GM19468 (cell line): ENCODE measurements at regions not wholly inside any gene's neighbourhood (a gene's known extent, or its start where the extent isn't known, plus 50 kb on each side); places are given as distances from the start of the nearest gene placed in this dataset.
"Not testable (repeated sequence)": the region's sequence is repeated elsewhere in the genome, so short reads cannot be mapped to it uniquely, and the experiment has no call there.

Source experiments
- ATAC-seq: cut with Tn5 transposase; IDR thresholded peaks from one replicate; pipeline ENCODE4 v1.9.1; 2021; ENCODE audit warnings: mild to moderate bottlenecking, moderate library complexity, moderate number of reproducible peaks; ENCODE audit not compliant: unreplicated experiment; ENCODE audit errors: extremely low read depth

- no peak for ATAC-seq
These were observed 536.8 kb upstream of the NRP1 start for GRCh38 chr10:33871061-33871956.

DNA sequence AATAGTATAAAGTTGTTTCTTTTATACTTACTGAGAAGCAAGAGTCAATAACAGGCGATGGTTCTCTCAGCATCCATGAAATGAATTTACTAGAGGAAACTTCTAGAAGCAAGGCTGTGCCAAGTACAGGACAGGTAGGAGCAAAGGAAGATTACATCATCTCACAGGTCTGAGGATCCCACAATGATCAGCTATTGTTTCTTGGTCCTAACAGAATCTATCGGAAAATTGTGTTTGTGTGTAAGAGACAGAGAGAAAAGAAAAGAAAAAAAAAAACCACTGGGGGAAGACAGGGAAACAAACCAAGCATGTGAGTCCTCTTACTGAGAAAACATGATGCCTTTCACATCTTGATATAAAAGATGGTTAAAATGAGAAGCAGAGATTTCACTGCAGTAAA is 535.0 kb upstream of the NRP1 start:
- ATAC-seq: no peak

DNA sequence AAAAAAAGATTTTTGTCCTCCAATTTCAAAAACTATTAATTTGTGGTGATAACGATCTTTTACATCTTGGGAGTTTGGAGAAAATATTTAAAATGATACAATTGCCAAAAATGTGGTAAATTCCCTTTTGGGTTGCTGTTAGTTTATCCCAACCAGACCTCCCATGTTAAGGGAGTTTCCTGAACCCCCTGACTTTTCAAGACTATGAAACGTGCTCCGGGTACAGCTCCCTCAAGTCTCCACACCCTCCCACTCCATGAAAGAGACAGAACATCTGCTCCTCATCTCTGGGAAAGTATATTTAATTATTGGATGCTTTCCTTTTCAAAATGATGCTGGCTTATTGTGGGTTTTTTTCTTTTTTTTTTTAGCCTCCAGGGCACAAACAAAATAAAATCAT is 534.6 kb upstream of the NRP1 start:
- no peak for ATAC-seq

DNA sequence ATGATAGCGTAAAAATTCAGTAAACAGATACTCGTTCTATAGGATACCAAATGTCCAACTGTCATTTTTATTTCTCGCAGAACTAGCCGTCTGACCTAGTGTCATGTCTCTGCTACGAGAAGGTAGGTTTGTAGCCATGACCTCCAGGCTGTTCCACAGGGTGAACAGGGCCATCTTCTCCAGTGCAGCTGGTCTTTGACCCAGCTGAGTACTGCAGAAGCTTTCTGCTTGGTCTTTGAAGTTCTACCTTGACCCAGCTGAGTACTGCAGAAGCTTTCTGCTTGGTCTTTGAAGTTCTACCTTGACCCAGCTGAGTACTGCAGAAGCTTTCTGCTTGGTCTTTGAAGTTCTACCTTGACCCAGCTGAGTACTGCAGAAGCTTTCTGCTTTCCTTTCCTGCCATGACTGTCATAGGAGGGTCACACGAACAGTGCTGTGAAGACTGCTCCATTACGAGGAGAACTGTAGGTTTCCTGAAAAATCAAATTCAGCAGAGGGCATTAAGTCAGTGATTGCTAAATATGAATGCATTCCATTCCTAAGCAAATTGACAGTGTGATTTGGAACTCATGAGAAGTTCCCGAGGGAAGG is 532.8 kb upstream of the NRP1 start:
- not testable (repeated sequence) for ATAC-seq

DNA sequence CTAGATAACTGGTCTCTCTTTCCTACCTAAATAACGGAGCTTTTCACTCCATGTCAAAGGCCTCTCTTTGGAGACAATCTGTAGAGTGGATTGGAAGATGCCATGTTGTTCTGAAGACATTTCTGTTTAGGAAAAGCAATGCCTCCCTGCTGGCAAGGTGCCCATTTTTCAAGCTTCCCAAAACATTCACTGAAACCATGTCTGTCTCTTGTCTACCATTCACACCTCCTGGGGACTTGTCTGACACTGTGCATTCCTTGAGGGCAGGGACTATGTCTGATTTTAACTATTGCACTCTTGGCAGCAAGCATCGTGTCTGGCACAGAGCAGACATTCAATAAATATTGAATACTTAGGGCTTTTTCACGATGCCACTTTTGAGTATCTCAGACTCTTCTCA is 528.9 kb upstream of the NRP1 start:
- ATAC-seq: no peak

GRCh38 chr10:33862536-33863105 is 528.2 kb upstream of the NRP1 start:
- ATAC-seq: no peak

DNA sequence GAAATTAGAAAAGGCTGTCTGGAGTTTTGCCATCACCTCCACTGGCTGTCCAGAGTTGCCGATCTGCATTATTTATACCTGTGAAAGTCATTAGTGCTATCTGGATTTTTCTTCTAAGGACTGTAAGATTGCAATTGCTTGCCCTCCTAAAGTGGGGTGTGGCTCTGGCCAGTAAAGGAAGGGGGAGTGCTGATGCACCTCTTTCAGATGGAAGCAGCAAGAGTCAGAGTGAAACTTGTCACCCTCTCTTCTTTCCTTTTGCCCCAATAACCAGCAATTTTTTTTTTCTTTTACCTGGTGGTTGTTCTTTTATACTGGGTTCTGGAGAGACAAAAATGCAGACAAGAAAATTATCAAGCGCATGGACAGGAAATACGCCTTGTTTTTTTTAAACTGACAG is 527.4 kb upstream of the NRP1 start:
- no peak for ATAC-seq

DNA sequence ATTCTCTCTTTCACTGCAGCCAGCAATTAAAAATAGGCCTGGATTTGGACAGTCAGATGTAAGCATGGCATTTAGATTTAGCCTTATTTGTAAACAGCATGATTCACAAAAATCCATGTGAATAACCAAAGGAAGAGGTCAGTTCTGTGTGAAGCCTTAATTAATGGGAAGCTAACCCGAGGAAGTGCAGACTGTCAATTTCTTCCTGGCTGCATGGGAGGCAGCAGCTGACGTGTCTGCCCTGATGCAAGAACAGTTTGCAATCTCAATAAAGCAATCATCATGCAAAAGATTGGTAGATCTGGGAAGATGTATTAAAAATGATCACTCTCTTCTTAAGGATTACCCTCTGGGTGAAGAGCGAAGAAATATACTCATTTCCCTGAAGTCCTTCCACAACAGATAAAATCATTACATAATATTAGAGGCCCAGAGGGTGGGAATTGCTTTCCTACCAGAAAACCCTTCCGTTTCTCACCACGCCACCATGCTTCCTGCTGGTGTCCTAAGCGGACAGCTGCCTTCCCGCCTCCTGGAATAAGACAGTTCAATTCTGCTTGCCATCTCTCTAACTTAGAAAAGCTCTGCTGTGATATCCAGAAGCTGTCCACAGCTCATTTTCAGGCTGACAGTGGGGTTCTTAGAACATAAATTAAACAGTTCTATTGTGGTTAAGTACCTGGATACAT is 526.7 kb upstream of the NRP1 start:
- ATAC-seq: no peak

- no peak for ATAC-seq
These were observed 526.1 kb upstream of the NRP1 start for GRCh38 chr10:33860552-33860951.

- no peak for ATAC-seq
These were observed 525.0 kb upstream of the NRP1 start for GRCh38 chr10:33859319-33860022.

DNA sequence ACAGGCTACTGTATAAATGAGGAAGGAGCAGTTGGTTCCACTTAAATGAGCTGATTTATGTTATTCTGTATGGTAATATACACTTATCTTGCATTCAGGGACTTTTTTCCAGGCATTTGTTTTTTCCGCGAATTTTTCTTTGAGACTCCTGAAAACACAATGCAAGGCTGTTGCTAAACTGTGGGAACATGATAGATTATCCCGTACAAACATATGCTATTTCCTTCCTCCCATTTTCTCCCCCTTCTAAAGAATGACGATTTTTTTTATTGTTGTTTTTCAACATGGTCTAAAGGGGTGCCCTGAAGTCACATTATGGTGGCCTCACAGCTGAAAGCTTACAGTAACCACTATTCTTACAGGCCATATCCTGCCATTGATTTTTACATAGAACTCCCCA is 523.9 kb upstream of the NRP1 start:
- ATAC-seq: no peak

DNA sequence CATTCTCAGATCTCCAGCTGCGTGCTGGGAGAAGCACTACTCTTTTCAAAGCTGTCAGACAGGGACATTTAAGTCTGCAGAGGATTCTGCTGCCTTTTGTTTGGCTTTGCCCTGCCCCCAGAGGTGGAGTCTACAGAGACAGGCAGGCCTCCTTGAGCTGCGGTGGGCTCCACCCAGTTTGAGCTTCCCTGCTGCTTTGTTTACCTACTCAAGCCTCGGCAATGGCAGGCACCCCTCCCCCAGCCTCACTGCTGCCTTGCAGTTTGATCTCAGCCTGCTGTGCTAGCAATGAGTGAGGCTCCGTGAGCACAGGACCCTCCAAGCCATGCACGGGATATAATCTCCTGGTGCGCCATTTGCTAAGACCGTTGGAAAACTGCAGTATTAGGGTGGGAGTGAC is 518.8 kb upstream of the NRP1 start:
- ATAC-seq: not testable (repeated sequence)

GRCh38 chr10:33843379-33843778 is 508.9 kb upstream of the NRP1 start:
- ATAC-seq: no peak

- ATAC-seq: no peak
These were observed 507.2 kb upstream of the NRP1 start for GRCh38 chr10:33841678-33842077.

DNA sequence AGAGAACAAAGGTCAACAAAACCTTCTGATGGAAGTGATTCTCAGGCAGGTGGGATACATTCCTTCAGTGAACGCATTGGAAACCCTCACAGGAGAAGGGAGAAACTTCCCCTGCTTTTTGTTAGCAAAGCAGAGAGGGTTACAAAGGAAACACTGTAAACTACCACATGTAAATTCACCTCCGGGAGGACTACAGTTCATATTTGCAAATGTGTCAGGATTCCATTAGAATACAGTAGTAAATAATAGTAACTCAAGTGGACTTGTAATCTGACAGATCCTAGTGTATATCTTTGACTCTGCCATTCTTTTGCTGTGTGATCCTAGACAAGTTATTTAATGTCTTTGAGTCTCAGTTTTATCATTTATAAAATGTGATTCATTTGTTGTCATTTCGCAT is 504.3 kb upstream of the NRP1 start:
- ATAC-seq: no peak

- no peak for ATAC-seq
These were observed 503.3 kb upstream of the NRP1 start for GRCh38 chr10:33837736-33838135.

DNA sequence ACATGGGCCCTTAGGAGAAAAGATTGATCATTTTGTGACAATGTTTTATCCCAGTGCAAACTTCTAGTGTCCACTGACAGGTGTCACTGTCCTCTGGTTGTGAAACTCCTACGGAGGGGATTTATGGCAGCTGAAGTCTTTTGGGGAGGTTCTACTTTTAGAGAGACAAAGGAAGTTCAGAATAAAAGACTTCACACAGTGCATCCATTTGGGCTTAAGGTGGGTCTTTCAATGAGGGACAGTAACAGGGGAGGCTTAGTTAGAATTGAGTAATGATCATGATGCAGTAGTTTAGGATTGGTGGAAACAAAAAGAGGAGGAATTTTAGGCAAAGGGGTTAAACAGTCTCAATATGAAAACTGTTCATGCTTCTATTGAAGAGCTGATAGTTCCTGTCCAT is 501.1 kb upstream of the NRP1 start:
- ATAC-seq: no peak

DNA sequence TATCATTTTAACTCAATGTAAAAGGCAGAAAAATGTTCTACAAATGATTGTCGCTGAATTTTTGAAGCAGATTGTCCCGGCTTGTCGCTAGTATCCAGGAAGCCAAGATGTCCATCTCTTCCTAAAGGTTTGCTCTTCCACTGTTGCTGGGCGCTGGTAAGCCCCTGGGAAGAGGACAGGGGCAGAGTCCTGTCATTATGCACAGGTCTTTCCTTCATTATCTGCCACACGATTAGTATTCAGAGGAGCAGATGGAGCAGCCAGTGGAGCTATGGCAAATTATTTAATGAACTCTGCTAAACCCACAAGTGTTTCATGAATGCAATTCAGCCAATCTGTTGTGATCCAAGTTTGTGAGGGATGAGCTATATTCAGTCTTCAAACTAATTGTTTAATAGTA is 499.1 kb upstream of the NRP1 start:
- no peak for ATAC-seq

- ATAC-seq: no peak
These were observed 497.8 kb upstream of the NRP1 start for GRCh38 chr10:33832124-33832787.

DNA sequence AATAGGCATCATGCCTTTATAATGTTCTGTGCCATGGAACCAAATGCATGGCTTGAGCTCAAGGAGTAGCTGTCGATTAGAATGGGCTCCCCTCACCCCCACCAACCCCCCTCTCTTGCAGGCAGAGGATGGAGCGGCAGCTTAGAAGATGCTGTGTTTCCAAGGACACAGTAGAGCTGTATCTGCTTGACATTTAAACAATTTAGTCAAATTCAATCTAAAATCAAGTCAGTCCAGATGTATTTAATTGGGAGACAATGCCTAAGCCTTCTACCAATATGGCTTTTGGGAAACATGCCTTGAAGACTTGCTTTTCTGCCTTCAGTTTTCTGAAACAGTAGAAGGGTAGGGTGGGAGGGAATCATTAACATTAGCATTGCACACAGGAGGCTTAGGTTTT is 497.1 kb upstream of the NRP1 start:
- no peak for ATAC-seq
